Heart left ventricle (tissue), 16 donors: ENCODE measurements at regions not wholly inside any gene's neighbourhood (a gene's known extent, or its start where the extent isn't known, plus 50 kb on each side); places are given as distances from the start of the nearest gene placed in this dataset.

Experiments
- ATAC-seq, 4 donors: fragments of 200-7000 bp; cut with Tn5 transposase; one replicate each; pipeline ENCODE4 v1.9.1; 2020 to 2022; ENCODE audit warnings: moderate library complexity in 4 of 4, mild to moderate bottlenecking in 3 of 4, moderate number of reproducible peaks in 1 of 4
- DNase-seq, 5 donors: peaks; one replicate each; pipeline ENCODE4 v3.0.0-alpha.2; 2020
- H3K27ac ChIP-seq, 12 donors: fragments of 200-600 bp; sonication (generic) in 4 of 12; one replicate each; pipeline versions ENCODE4 v1.5.0 to v1.8.0; 2016 to 2022; ENCODE audit warnings: mild to moderate bottlenecking in 2 of 12
- H3K27me3 ChIP-seq, 9 donors: fragments of 200-600 bp; sonication (generic) in 2 of 9; one replicate each; pipeline versions ENCODE4 v1.5.1 to v1.8.0; 2016 to 2022; ENCODE audit warnings: mild to moderate bottlenecking in 3 of 9
- H3K36me3 ChIP-seq, 9 donors: fragments of 200-600 bp; sonication (generic) in 2 of 9; one replicate each; pipeline versions ENCODE4 v1.5.0 to v1.8.0; 2018 to 2022; ENCODE audit warnings: mild to moderate bottlenecking in 2 of 9
- H3K4me1 ChIP-seq, 12 donors: fragments of 200-600 bp; sonication (generic) in 4 of 12; one replicate each; pipeline versions ENCODE4 v1.5.0 to v1.8.0; 2016 to 2022; ENCODE audit warnings: mild to moderate bottlenecking in 3 of 12
- H3K4me3 ChIP-seq, 12 donors: fragments of 200-600 bp; sonication (generic) in 4 of 12; one replicate each; pipeline versions ENCODE4 v1.5.0 to v1.8.0; 2017 to 2022; ENCODE audit warnings: mild to moderate bottlenecking in 9 of 12, moderate library complexity in 4 of 12
- H3K9me3 ChIP-seq, 12 donors: fragments of 200-600 bp; sonication (generic) in 4 of 12; one replicate each; pipeline versions ENCODE4 v1.5.0 to v1.8.0; 2016 to 2022; ENCODE audit warnings: mild to moderate bottlenecking in 1 of 12
- POLR2A ChIP-seq, 2 donors: fragments of 450-650 bp; IDR thresholded peaks; one replicate each; pipeline ENCODE4 v1.6.1; 2017; ENCODE audit warnings: antibody characterized with exemption in 2 of 2, mild to moderate bottlenecking in 2 of 2, moderate library complexity in 2 of 2
- WGBS, 4 donors: extraction: QIAGEN DNeasy Blood & Tissue Kit in 2 of 4; methylation state at CpG; one replicate each; pipeline versions ENCODE4 v1.1.5 to v1.1.7; 2013 to 2018; 5-methylcytosine and 5-hydroxymethylcytosine counted together
- intact Hi-C, 10 donors: fragments of 100-400 bp; cut with DNase I; formaldehyde crosslinking; loops; one replicate each; pipeline versions ENCODE4 v1.11.1 to v1.14.2; 2022
- TF ChIP-seq, protein P1 (sequence below), 12 donors: fragments of 200-600 bp; sonication (generic) in 4 of 12; IDR thresholded peaks; one replicate each; pipeline versions ENCODE4 v1.5.0 to v1.8.0; 2018 to 2022; ENCODE audit warnings: antibody characterized with exemption in 12 of 12, mild to moderate bottlenecking in 5 of 12
- donor health status: ischemic (EF 13 %, LVEDD 7.1; RV severe dilation, severe dysfunction).
- donor health status: healthy with polysubstance abuse.
- donor health status: DM: no; HTN: yes; CAD: no.
- donor health status: DM: no; HTN: no; CAD: no.
- donor health status: ischemic (EF 25% LVEDD 6.9; RV normal size, moderate dysfunction).
- donor health status: ischemic (EF 25% LVEDD 5.7; RV mildly dilated, moderate dysfunction).
- donor health status: healthy.
- donor health status: DM: yes; HTN: yes; CAD: no.
- donor health status: ischemic (EF 35%, LVEDD 5.7; RV mildly dilated, moderate dysfunction).
- donor health status: nonischemic (EF 11% LVEDD 7.7; RV severe dilation, severe dysfunction).
- donor health status: DM: yes; HTN: yes; CAD: no.
- donor health status: PGD.
- donor health status: ischemic (EF 29% LVEDD 5.4; RV normal size, mild dysfunction).
- donor health status: nonischemic (EF 23%, LVEDD 6.1; RV moderate dilation, normal function).

- Histone ChIP-seq H3K4me1 (peaks cover 0 to 7% (median 0%) of the 10 kb centered on the region in 12 donors), H3K27me3 (no peaks in the 10 kb centered on the region), H3K4me3 (no peak overlapping the region), H3K27ac (peak overlapping the region in 1 of 12 donors; percentile 74), H3K9me3 (no peaks in the 10 kb centered on the region), H3K36me3 (no peaks in the 10 kb centered on the region)
- WGBS, 4 donors: 77 to 87% (median 81%) methylated on average over 13 to 14 of the region's 14 CpGs
- no peak for DNase-seq
- intact Hi-C loops: no loop called here
- ATAC-seq: no peak
- TF ChIP-seq POLR2A (IDR thresholded peaks at IDR 0.05): no peak
- TF ChIP-seq, protein P1, sequence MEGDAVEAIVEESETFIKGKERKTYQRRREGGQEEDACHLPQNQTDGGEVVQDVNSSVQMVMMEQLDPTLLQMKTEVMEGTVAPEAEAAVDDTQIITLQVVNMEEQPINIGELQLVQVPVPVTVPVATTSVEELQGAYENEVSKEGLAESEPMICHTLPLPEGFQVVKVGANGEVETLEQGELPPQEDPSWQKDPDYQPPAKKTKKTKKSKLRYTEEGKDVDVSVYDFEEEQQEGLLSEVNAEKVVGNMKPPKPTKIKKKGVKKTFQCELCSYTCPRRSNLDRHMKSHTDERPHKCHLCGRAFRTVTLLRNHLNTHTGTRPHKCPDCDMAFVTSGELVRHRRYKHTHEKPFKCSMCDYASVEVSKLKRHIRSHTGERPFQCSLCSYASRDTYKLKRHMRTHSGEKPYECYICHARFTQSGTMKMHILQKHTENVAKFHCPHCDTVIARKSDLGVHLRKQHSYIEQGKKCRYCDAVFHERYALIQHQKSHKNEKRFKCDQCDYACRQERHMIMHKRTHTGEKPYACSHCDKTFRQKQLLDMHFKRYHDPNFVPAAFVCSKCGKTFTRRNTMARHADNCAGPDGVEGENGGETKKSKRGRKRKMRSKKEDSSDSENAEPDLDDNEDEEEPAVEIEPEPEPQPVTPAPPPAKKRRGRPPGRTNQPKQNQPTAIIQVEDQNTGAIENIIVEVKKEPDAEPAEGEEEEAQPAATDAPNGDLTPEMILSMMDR (IDR thresholded peaks at IDR 0.05): no peak
These were observed 67.4 kb upstream of the CALM2 start for GRCh38 chr2:47243596-47244323.

- H3K9me3 ChIP-seq: no peaks in the 10 kb centered on the region
- ATAC-seq (no peak), DNase-seq (no peak)
- WGBS, 4 donors: 56 to 70% (median 61%) methylated on average over 6 of the region's 6 CpGs
- TF ChIP-seq, protein P1 (IDR thresholded peaks at IDR 0.05): no peak
- no peak for TF ChIP-seq POLR2A (IDR thresholded peaks at IDR 0.05)
- H3K27ac ChIP-seq: no peak overlapping the region
- no peaks in the 10 kb centered on the region for H3K36me3 ChIP-seq
- H3K4me3 ChIP-seq: no peak overlapping the region
- no peaks in the 10 kb centered on the region for H3K27me3 ChIP-seq
- intact Hi-C loops: no loop called here
- H3K4me1 ChIP-seq: peaks cover 0 to 20% (median 0%) of the 10 kb centered on the region in 12 donors
These were observed 65.4 kb upstream of the CALM2 start for GRCh38 chr2:47241715-47242114.

- Histone ChIP-seq H3K36me3 (no peaks in the 10 kb centered on the region), H3K27me3 (no peaks in the 10 kb centered on the region), H3K4me1 (peaks cover 0 to 20% (median 0%) of the 10 kb centered on the region in 12 donors), H3K9me3 (no peaks in the 10 kb centered on the region), H3K27ac (no peak overlapping the region), H3K4me3 (no peak overlapping the region)
- TF ChIP-seq, protein P1 (IDR thresholded peaks at IDR 0.05): no peak
- ATAC-seq (no peak), DNase-seq (no peak)
- WGBS, 4 donors: 88 to 95% (median 90%) methylated on average over 7 to 8 of the region's 8 CpGs
- intact Hi-C loops: no loop called here
These were observed 63.0 kb upstream of the CALM2 start for GRCh38 chr2:47239119-47239969.

DNA sequence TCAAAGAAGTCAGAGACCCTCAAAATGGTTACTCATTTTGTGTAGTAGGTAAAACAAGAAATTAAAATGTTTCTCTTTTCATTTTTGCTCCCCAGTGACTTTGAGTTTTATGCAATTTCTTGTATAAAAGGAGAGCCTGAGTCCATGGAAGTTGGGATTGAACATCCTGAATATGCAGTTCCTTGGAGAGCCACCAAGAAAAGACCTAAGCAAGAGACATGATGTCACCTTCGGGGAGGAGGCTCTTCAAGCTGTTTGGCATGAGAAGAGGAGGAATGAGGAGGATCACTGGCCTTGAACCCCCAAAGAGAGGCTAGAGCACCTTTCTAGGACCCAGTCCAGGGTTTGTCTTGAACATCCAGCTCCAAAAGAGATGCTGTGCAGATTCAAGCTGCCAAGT, 62.3 kb upstream of the CALM2 start:
- H3K4me1 ChIP-seq: peaks cover 0 to 20% (median 0%) of the 10 kb centered on the region in 12 donors
- ATAC-seq (no peak), DNase-seq (no peak)
- no peak overlapping the region for H3K4me3 ChIP-seq
- no peaks in the 10 kb centered on the region for H3K36me3 ChIP-seq
- no peak overlapping the region for H3K27ac ChIP-seq
- H3K27me3 ChIP-seq: no peaks in the 10 kb centered on the region
- no peaks in the 10 kb centered on the region for H3K9me3 ChIP-seq
- TF ChIP-seq, protein P1 (IDR thresholded peaks at IDR 0.05): no peak
- no peak for TF ChIP-seq POLR2A (IDR thresholded peaks at IDR 0.05)
- 70 to 85% (median 82%) methylated on average over 1 of the region's 1 CpG for WGBS, 4 donors
- intact Hi-C loops: no loop called here
